Spinal cord (tissue), 9 donors: ENCODE measurements at regions not wholly inside any gene's neighbourhood (a gene's known extent, or its start where the extent isn't known, plus 50 kb on each side); places are given as distances from the start of the nearest gene placed in this dataset.
"Not testable (repeated sequence)": the region's sequence is repeated elsewhere in the genome, so short reads cannot be mapped to it uniquely, and the experiment has no call there.

ENCODE experiments used
- DNase-seq, 6 donors: peaks; one replicate each; pipeline versions ENCODE4 v3.0.0 to v3.0.0-alpha.2; 2013 to 2015; ENCODE audit warnings: low spot score in 6 of 6, low read depth in 4 of 6
- H3K27ac ChIP-seq: one replicate; pipeline ENCODE4 v1.5.1; 2013; ENCODE audit warnings: low read depth, low read length, control low read depth
- H3K27me3 ChIP-seq: one replicate; pipeline ENCODE4 v1.6.1; 2013; ENCODE audit warnings: low read length; ENCODE audit not compliant: control insufficient read depth, insufficient read depth
- H3K36me3 ChIP-seq: one replicate; pipeline ENCODE4 v1.6.1; 2013; ENCODE audit warnings: low read length; ENCODE audit not compliant: control insufficient read depth, insufficient read depth
- H3K4me1 ChIP-seq: one replicate; pipeline ENCODE4 v1.6.1; 2013; ENCODE audit warnings: low read length; ENCODE audit not compliant: control insufficient read depth, insufficient read depth
- H3K4me3 ChIP-seq: one replicate; pipeline ENCODE4 v1.5.1; 2013; ENCODE audit warnings: low read depth, low read length, control low read depth
- H3K9me3 ChIP-seq: one replicate; pipeline ENCODE4 v1.6.1; 2013; ENCODE audit warnings: low read length; ENCODE audit not compliant: control insufficient read depth, insufficient read depth
- WGBS: methylation state at CpG from one replicate; pipeline ENCODE4 v1.1.5; 2013; ENCODE audit warnings: missing lambda C conversion rate; ENCODE audit not compliant: insufficient coverage; 5-methylcytosine and 5-hydroxymethylcytosine counted together
- donor health status: healthy.

GRCh38 chr5:62237944-62238343, 68.1 kb upstream of the KIF2A start:
- H3K4me1 ChIP-seq, H3K27me3 ChIP-seq, H3K36me3 ChIP-seq, H3K9me3 ChIP-seq, H3K4me3 ChIP-seq, H3K27ac ChIP-seq, DNase-seq: not testable (repeated sequence)
- WGBS, result no CpG with 5 or more reads among the region's 2 CpGs

DNA sequence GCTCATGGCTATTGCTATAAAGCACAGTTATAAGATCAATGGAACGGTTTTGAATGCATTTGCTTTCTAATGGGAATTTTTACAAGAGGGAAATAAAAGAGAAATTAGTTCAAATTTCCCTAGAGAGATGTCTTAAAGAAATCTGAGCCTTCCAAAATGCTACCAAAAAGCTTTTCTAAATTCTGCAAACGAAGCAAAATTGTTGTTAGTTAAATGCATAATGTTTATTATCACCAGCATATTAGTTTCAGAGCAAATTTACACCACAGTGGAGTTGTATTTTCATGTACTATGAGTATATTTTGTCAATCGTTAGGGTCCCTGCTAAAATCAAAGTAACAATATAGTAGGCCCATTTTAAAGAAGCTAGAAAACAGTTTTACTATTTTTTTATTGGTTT, 67.4 kb upstream of the KIF2A start:
- not testable (repeated sequence) for H3K27ac ChIP-seq, H3K27me3 ChIP-seq, H3K4me1 ChIP-seq, H3K9me3 ChIP-seq, DNase-seq, H3K36me3 ChIP-seq, H3K4me3 ChIP-seq
- no CpG with 5 or more reads among the region's 3 CpGs for WGBS

- not testable (repeated sequence) for H3K9me3 ChIP-seq, H3K27ac ChIP-seq, DNase-seq, H3K36me3 ChIP-seq, H3K4me3 ChIP-seq, H3K27me3 ChIP-seq, H3K4me1 ChIP-seq
- WGBS, result 100% methylated on average over 3 of the region's 3 CpGs
Observed at GRCh38 chr5:62240494-62240893, 65.5 kb upstream of the KIF2A start.

DNA sequence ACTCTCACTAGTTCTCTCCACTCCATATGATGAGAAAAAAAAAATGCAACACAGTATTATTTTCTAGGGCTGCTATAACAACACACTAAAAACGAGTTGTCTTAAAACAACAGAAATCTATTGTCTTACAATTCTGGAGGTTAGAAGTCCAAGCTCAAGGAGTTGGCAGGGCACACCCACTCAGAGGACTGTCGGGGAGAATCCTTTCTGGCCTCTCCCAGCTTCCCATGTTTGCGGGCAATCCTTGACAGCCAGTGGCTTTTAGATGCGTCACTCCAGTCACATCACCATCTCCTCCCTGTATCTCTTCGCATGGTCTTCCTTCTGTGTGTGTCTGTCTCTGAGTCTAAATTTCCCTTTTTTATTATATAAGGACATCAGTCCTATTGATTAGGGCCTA, 64.0 kb upstream of the KIF2A start:
- not testable (repeated sequence) for H3K9me3 ChIP-seq, H3K36me3 ChIP-seq, H3K27me3 ChIP-seq, DNase-seq, H3K4me1 ChIP-seq, H3K27ac ChIP-seq, H3K4me3 ChIP-seq
- WGBS, result 100% methylated on average over 1 of the region's 5 CpGs

GRCh38 chr5:62243046-62243445, 63.0 kb upstream of the KIF2A start:
- not testable (repeated sequence) for H3K27me3 ChIP-seq, H3K4me3 ChIP-seq, H3K36me3 ChIP-seq, H3K9me3 ChIP-seq, H3K4me1 ChIP-seq, H3K27ac ChIP-seq, DNase-seq
- no CpG with 5 or more reads among the region's 2 CpGs for WGBS

GRCh38 chr5:62248192-62248591, 57.8 kb upstream of the KIF2A start:
- not testable (repeated sequence) for H3K36me3 ChIP-seq, H3K4me3 ChIP-seq, H3K27ac ChIP-seq, H3K27me3 ChIP-seq, H3K9me3 ChIP-seq, H3K4me1 ChIP-seq, DNase-seq
- WGBS, result 96% methylated on average over 4 of the region's 6 CpGs

DNA sequence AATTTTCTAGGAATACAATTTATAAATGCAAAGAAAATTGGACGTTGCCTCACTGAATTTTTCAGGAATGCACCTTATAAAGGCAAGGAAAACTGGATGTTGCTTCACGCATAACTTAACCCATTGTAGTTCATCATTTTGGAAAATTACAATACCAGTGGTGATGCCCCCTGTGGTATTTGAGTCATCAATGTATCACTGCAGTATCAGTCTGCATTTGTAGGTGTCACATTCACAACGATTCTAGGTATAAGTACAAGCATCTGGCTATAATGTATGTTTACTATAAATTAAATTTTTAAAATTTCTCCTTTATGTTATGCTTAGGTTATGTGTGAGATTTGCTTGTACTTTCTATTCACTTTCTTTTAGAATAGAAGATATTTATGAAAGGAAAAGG, 55.9 kb upstream of the KIF2A start:
- H3K4me1 ChIP-seq, H3K27me3 ChIP-seq, DNase-seq, H3K4me3 ChIP-seq, H3K27ac ChIP-seq, H3K36me3 ChIP-seq, H3K9me3 ChIP-seq: not testable (repeated sequence)
- WGBS, result no CpG with 5 or more reads among the region's 3 CpGs

DNA sequence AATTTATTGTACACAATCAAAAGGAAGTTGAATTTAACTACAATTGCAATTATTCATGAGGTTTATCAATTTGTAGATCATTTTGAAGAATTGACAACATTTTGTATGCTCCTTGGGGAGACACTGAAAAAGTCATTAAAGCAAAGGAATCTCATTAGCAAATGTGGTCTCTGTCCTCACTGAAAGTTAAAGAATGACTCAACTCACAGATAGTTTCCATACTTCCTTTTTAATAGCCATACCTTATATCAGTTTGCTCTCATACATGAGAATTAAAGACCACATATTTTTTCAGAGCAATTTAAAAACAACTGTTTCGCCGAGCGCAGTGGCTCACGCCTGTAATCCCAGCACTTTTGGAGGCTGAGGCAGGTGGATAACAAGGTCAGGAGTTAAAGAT, 55.1 kb upstream of the KIF2A start:
- DNase-seq, H3K27me3 ChIP-seq, H3K4me1 ChIP-seq, H3K9me3 ChIP-seq, H3K4me3 ChIP-seq, H3K36me3 ChIP-seq, H3K27ac ChIP-seq: not testable (repeated sequence)
- no CpG with 5 or more reads among the region's 4 CpGs for WGBS

DNA sequence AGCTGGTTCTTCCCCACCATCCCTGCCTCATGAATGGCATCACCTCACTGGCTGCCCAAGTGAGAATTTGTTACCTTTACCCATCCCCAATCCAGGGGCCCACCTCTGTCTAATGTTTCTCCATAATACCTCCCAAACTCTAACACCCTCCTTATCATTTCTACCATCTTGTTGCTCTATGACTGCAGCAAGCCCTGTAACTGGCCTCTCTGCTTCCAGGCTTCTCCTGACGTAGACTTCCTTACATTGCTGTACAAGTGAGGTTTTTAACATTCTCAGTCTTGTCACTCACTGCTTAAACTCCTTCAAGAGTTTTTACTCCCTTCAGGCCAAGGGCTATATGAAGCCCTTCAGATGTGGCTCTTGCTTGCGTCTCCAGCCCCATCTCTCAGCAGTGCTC, 53.5 kb upstream of the KIF2A start:
- H3K9me3 ChIP-seq, result not testable (repeated sequence)

DNA sequence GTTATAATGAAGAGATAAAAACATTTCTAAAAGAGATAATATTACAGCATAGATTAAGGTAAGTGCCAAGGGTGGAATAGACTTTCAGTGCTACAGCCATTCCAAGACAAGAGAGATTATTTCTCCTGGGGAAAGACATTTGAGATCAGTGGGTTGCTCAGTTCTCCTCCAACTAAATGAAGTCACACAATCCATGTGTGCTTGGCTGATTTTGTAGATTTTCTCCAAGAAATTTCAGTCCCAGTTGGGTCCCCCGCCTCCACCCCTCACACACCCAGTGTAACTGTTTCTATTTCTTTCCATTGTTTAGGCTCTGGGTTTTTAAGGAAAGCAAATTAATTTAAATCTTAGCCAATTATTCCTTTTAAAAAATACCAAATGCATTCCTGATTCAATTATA, 50.5 kb upstream of the KIF2A start:
- not testable (repeated sequence) for H3K4me1 ChIP-seq, H3K9me3 ChIP-seq, DNase-seq, H3K36me3 ChIP-seq, H3K27ac ChIP-seq, H3K4me3 ChIP-seq, H3K27me3 ChIP-seq
- no CpG with 5 or more reads among the region's 1 CpG for WGBS

More for the DNA sequence above, 53.5 kb upstream of the KIF2A start:
- 100% methylated on average over 2 of the region's 2 CpGs for WGBS
- not testable (repeated sequence) for H3K4me3 ChIP-seq, H3K27ac ChIP-seq, H3K4me1 ChIP-seq, DNase-seq, H3K36me3 ChIP-seq, H3K27me3 ChIP-seq
